Spleen (tissue), 7 donors: ENCODE measurements at regions not wholly inside any gene's neighbourhood (a gene's known extent, or its start where the extent isn't known, plus 50 kb on each side); places are given as distances from the start of the nearest gene placed in this dataset.

Experiments
- CTCF ChIP-seq, 11 experiments: fragments of 200-600 bp in 7 of 11; fragments of 450-650 bp in 4 of 11; sonication (generic) in 4 of 11; IDR thresholded peaks in 8 of 11; conservative IDR thresholded peaks in 3 of 11; 1 replicate in 7 of 11; 2 replicates in 4 of 11; pipeline versions ENCODE4 v1.4.0 to v1.8.0; 2016 to 2021; ENCODE audit warnings: antibody characterized with exemption in 11 of 11, inconsistent platforms in 4 of 11, mild to moderate bottlenecking in 1 of 11
- POLR2A ChIP-seq, 3 donors: fragments of 450-650 bp; IDR thresholded peaks; one replicate each; pipeline ENCODE4 v1.5.1; 2017; ENCODE audit warnings: antibody characterized with exemption in 3 of 3, mild to moderate bottlenecking in 1 of 3
- donor health status: DM: no; HTN: no; CAD: no; lungs with moderate emphysema.
- donor health status: DM: no; HTN: no; CAD: no.
- donor health status: DM: no; HTN: no; CAD: no.

- no peak for TF ChIP-seq CTCF (IDR thresholded peaks at IDR 0.05 in 8 of 11, conservative IDR thresholded peaks at IDR 0.05 in 3 of 11)
- TF ChIP-seq POLR2A (IDR thresholded peaks at IDR 0.05), result no peak
These were observed 303.8 kb downstream of the TDRD15 start for GRCh38 chr2:21427606-21428005.
